AG08396 (cell line): ENCODE measurements at regions not wholly inside any gene's neighbourhood (a gene's known extent, or its start where the extent isn't known, plus 50 kb on each side); places are given as distances from the start of the nearest gene placed in this dataset.

Experiments used
- DNase-seq: peaks from one replicate; pipeline ENCODE4 v3.0.0; 2012; ENCODE audit warnings: low spot score, mixed read lengths

GRCh38 chr6:169165561-169166300, 87.9 kb downstream of the THBS2 start:
- no peak for DNase-seq

- no peak for DNase-seq
Measured at GRCh38 chr6:169164986-169165385, 88.7 kb downstream of the THBS2 start.

- DNase-seq, result no peak
Measured at GRCh38 chr6:169164451-169164850, 89.2 kb downstream of the THBS2 start.

- DNase-seq, result no peak
Measured at GRCh38 chr6:169163411-169163901, 90.2 kb downstream of the THBS2 start.

DNA sequence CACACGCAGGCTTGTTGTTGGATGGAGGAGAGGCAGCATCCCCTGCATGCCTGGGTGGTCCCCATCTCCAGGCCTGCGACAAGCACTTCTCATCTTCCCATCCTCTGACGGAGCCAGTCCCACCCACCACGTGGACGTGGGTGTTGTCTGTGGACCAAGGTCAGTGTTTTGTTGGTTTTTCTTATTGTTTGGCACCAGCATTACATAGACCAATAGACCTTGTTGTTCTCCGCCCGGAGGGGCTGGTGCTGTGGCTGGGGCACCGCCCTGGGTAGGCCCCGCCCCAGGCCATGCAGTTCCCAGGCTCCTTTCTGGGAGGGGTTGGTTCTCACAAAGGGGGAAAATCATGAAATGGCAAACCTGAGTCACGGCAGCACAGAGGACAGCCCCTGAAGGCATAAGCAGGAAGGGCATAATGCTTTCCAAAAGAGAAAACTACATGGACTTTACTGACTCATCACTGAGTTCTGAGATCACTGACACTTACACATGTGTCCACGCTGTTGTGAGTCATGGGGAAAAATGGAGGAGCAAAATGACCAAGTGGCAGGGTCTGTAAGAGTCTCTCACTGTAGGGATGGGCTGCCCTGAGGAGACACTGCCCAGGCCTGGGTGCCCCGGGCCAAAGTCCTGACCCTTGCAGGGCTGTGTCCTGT, 90.8 kb downstream of the THBS2 start:
- DNase-seq, result peak; percentile 96

GRCh38 chr6:169162249-169162648, 91.4 kb downstream of the THBS2 start:
- no peak for DNase-seq

DNA sequence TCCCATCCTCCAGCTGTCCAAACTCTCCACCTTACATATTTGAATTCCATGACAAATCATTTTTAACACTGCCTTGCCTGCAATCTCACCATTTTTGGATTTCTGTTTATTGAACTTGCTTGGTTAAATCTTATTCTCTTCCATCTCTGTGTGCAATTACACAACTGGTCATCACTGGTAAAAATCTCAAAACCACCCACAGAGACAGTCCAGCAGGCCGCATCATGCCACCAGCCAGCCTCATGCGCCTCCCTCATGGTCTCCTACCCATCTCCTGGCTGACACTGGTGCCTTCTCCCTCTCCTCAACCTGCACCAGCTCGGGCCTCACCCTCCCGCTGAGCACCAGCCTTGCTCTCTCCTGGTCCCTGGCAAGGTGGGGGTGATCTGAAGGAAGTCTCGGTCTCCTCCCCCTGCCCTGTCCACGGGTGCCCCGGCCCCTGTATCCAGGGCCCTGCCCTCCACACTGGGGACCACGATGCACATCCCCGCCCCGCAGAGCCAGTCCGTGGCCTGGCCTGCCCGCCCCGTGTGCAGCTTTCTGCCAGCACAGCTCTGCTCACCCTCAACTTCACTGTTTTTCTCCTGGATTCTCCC, 92.0 kb downstream of the THBS2 start:
- DNase-seq, result peak; percentile 20

DNA sequence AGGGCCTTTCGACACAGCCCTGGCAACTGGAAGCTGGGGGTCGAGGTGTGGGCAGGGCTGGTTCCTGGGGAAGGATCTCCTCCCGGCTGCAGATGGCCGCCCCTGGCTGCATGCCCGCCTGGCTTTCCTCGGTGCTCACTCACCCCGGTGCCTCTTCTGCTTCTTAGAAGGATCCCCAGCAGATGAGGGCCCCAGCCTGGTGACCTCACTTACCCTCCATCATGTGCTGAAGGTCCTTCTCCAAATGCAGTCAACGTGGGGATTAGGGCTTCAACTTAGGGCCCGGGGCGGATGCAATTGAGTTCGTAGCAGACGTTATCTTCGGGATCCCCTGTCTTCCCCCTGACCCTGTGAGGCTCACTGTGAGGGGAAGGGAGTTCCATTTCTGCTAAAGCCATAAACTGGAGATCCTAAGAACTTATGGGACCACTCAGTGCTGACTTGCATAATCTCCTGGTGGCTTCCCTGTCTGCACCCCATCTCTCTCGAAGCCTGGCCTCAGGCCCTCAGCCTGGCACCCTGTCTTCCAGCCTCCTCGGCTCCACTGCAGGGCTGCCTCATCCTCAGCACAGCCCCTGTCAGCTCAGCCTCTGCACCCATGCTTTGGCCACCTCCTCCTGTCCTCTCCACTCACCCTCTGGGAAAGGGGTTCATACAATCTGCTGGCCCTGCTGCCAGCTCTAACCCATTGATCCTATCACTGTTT, 92.6 kb downstream of the THBS2 start:
- DNase-seq, result no peak

GRCh38 chr6:169160091-169160854, 93.4 kb downstream of the THBS2 start:
- peak; percentile 2 for DNase-seq

DNA sequence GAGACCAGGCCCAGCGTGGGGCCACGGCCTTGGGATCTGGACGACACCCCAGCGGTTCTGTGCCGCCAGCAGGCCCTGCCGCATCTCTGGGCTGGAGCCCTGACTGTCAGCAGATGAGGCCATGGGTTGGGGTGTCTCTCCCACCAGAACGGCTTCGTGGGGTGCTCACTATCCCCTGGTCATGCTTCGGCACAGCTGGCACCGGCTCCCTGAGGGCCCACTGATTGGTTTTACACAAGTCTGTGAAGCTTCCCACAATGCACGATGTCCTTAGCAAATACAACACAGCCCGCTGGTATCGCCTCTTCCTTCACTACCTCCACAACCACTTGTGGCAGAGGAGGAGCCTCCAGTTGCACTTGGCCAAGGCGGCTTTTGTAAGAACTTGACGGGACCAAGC, 94.3 kb downstream of the THBS2 start:
- DNase-seq, result no peak

DNA sequence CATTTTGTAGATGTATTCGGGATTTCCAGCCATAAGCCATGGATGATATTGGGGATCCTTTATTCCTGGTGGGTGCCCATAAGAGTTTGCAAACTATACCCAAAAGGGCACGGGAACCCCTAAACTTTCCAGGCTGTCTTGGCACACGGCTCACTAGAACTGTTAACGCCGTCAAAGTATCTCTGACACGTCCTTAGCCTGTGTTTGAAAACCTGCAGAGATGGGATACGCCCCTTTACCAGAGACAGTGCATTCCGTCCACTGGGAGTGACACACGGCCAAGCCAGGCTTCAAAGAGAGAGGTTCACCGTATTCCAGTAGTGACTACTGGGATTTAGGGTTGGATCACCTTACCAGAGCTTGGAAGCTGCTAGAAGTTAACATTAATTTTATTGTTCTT, 95.0 kb downstream of the THBS2 start:
- no peak for DNase-seq

DNA sequence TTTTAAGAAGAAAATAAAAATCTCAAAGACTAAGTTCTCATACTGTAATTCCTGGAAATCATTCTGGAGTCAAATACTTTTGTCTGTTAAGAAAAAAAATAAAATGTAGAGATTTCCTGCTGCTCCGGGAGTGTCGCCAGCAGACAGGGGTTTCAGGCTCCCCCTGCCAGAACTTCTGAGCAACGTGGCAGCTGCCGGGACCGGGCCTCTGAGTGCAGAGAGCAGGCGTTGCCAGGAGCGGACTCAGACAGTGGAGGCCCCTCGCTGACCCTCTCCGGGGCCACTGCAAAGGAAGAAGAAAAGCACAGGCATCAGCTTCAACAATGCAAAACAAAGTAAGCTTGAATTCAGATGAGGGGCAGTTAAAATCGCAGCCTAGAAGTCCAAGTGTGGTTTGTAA, 95.5 kb downstream of the THBS2 start:
- peak; percentile 28 for DNase-seq

- no peak for DNase-seq
Measured at GRCh38 chr6:169157197-169158148, 96.2 kb downstream of the THBS2 start.

- DNase-seq, result no peak
Measured at GRCh38 chr6:169156793-169157147, 96.9 kb downstream of the THBS2 start.

GRCh38 chr6:169156108-169156792, 97.4 kb downstream of the THBS2 start:
- DNase-seq, result no peak

DNA sequence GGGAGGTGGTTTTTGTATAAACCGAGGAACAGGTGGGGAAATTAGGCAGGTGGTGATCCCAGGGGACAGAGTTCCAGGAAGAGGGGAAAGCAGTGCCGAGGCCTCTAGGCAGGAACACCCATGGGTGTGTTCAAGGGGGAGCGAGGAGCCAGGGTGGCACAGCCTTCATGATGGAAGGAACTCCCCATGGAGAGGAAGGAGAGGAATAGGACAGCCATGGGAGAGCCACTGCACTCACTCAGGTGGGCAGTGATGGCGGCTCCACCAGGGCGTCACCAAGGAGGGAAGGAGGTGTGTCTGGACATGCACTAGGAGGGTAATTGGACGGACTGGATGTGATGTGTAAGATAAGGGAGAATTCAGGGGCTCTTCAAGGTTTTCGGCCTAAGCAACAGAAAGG, 98.2 kb downstream of the THBS2 start:
- DNase-seq, result no peak

GRCh38 chr6:169153401-169153800, 100.2 kb downstream of the THBS2 start:
- DNase-seq, result no peak

DNA sequence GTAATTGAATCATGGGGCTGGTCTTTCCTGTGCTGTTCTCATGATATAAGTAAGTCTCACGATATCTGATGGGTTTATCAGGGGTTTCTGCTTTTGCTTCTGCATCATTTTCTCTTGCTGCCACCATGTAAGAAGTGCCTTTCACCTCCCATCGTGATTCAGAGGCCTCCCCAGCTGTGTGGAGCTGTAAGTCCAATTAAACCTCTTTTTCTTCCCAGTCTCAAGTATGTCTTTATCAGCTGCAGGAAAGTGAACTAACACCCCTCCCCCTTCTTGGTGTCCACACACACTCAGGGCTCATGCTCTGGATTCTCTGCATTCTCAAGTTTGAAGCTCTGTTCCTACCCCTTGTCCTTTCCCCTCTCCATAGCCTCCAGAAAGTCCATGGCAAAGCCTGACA, 107.1 kb downstream of the THBS2 start:
- DNase-seq, result no peak

- DNase-seq, result no peak
Measured at GRCh38 chr6:169145991-169146501, 107.6 kb downstream of the THBS2 start.

DNA sequence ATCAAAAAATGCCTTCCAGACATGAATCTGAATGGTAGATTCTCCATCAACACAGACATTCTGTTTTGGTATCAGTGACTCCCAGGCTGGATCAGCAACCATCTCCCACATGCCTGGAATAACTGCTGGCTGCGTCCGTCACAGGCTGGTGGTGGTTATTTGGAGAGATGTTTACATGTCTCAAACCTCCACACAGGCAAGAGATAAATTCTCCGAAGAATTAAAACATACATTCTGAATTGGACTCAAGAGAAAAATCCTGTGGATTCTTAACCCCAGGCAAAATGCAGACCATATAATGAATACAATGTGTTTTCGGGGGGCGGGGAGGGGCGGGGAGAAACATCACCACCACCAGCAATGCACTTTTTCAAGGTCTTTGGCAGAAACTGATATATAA, 108.2 kb downstream of the THBS2 start:
- peak; percentile 64 for DNase-seq
